COLO829 (cell line): ENCODE measurements at regions not wholly inside any gene's neighbourhood (a gene's known extent, or its start where the extent isn't known, plus 50 kb on each side); places are given as distances from the start of the nearest gene placed in this dataset.

ENCODE experiments used
- DNase-seq: peaks from one replicate; pipeline ENCODE4 v3.0.0; 2012; ENCODE audit warnings: low spot score

- no peak for DNase-seq
Observed at GRCh38 chr2:15780234-15780633, 160.1 kb upstream of the MYCN start.

- no peak for DNase-seq
Observed at GRCh38 chr2:15780912-15781574, 159.3 kb upstream of the MYCN start.

- no peak for DNase-seq
Observed at GRCh38 chr2:15782009-15782751, 158.2 kb upstream of the MYCN start.

- no peak for DNase-seq
Observed at GRCh38 chr2:15782769-15783294, 157.5 kb upstream of the MYCN start.

- no peak for DNase-seq
Observed at GRCh38 chr2:15783489-15783888, 156.9 kb upstream of the MYCN start.

GRCh38 chr2:15784106-15784885 is 156.1 kb upstream of the MYCN start:
- no peak for DNase-seq

- DNase-seq, result no peak
Observed at GRCh38 chr2:15784886-15785801, 155.2 kb upstream of the MYCN start.

GRCh38 chr2:15786003-15786654 is 154.2 kb upstream of the MYCN start:
- DNase-seq, result no peak

- DNase-seq, result no peak
Observed at GRCh38 chr2:15786901-15787300, 153.4 kb upstream of the MYCN start.

- DNase-seq, result no peak
Observed at GRCh38 chr2:15787535-15788454, 152.6 kb upstream of the MYCN start.

GRCh38 chr2:15788455-15788829 is 151.9 kb upstream of the MYCN start:
- DNase-seq, result no peak

GRCh38 chr2:15788830-15789229 is 151.5 kb upstream of the MYCN start:
- no peak for DNase-seq

GRCh38 chr2:15789381-15790062 is 150.8 kb upstream of the MYCN start:
- no peak for DNase-seq

- no peak for DNase-seq
Observed at GRCh38 chr2:15790326-15790725, 150.0 kb upstream of the MYCN start.

GRCh38 chr2:15790838-15791237 is 149.5 kb upstream of the MYCN start:
- no peak for DNase-seq

- DNase-seq, result no peak
Observed at GRCh38 chr2:15791294-15791693, 149.1 kb upstream of the MYCN start.

- DNase-seq, result no peak
Observed at GRCh38 chr2:15792331-15792730, 148.0 kb upstream of the MYCN start.

- no peak for DNase-seq
Observed at GRCh38 chr2:15793078-15793913, 147.1 kb upstream of the MYCN start.

- DNase-seq, result no peak
Observed at GRCh38 chr2:15793978-15794377, 146.4 kb upstream of the MYCN start.
